Transverse colon (tissue), 4 donors: ENCODE measurements at regions not wholly inside any gene's neighbourhood (a gene's known extent, or its start where the extent isn't known, plus 50 kb on each side); places are given as distances from the start of the nearest gene placed in this dataset.

Experiments
- POLR2A ChIP-seq: fragments of 450-650 bp; IDR thresholded peaks from one replicate; pipeline ENCODE4 v1.6.1; 2016; ENCODE audit warnings: antibody characterized with exemption, mild to moderate bottlenecking, moderate library complexity
- POLR2AphosphoS5 ChIP-seq, 3 donors: sonication (generic); formaldehyde crosslinking; IDR thresholded peaks; one replicate each; pipeline ENCODE4 v1.6.1; 2016; ENCODE audit warnings: antibody characterized with exemption in 3 of 3
- TF ChIP-seq, protein P1 (sequence below), 5 experiments: fragments of 200-600 bp in 3 of 5; fragments of 450-650 bp in 2 of 5; sonication (generic) in 3 of 5; IDR thresholded peaks; 1 replicate in 2 of 5; 2 replicates in 3 of 5; pipeline ENCODE4 v1.5.1; 2016 to 2017; ENCODE audit warnings: antibody characterized with exemption in 5 of 5, inconsistent platforms in 3 of 5, mild to moderate bottlenecking in 2 of 5, moderate library complexity in 1 of 5

DNA sequence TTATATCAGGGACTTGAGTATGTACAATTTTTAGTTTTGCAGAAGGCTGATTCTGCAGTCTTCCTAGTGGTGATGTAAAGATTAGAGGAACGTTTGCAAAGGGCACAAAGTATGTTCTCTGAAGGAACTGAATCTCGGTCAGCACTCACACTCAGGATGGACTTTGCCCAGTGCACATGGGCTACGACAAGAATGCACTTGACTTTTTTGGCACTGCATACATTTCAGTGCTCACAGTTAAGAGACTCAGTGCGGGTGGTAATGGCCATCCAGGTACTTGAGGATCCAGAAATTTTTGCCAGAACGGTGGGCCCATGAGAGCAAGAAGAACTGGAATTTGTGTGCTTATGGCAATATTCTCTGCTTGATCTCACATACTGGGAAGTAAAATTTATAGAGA lies 107.7 kb downstream of the ZFY start:
- TF ChIP-seq POLR2A: no peak
- TF ChIP-seq, protein P1, sequence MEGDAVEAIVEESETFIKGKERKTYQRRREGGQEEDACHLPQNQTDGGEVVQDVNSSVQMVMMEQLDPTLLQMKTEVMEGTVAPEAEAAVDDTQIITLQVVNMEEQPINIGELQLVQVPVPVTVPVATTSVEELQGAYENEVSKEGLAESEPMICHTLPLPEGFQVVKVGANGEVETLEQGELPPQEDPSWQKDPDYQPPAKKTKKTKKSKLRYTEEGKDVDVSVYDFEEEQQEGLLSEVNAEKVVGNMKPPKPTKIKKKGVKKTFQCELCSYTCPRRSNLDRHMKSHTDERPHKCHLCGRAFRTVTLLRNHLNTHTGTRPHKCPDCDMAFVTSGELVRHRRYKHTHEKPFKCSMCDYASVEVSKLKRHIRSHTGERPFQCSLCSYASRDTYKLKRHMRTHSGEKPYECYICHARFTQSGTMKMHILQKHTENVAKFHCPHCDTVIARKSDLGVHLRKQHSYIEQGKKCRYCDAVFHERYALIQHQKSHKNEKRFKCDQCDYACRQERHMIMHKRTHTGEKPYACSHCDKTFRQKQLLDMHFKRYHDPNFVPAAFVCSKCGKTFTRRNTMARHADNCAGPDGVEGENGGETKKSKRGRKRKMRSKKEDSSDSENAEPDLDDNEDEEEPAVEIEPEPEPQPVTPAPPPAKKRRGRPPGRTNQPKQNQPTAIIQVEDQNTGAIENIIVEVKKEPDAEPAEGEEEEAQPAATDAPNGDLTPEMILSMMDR (IDR thresholded peaks at IDR 0.05): no peak
- TF ChIP-seq POLR2AphosphoS5 (IDR thresholded peaks at IDR 0.05): no peak
